LNCAP (cell line): ENCODE measurements at regions not wholly inside any gene's neighbourhood (a gene's known extent, or its start where the extent isn't known, plus 50 kb on each side); places are given as distances from the start of the nearest gene placed in this dataset.

Experiments
- TF ChIP-seq, protein P1 (sequence below): fragments of 450-650 bp; IDR thresholded peaks from 2 replicates; pipeline ENCODE4 v1.5.1; 2017; ENCODE audit warnings: mild to moderate bottlenecking

DNA sequence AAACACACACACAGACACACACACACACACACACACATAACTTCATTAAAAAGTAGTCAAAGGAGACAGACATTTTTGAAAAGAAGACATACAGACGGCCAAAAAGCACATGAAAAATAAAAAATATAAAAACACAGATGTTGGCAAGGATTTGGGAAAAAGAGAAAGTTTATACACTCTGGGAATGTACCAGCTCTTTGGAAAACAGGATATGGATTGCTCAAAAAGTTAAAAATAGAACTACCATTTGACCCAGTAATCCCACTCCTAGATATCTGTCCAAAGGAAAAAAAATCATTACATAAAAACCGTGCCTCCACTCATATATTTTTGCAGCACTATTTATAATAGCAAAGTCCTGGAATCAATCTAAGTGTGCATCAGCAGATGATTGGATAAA, 128.4 kb upstream of the C21orf91 start:
- TF ChIP-seq, protein P1, sequence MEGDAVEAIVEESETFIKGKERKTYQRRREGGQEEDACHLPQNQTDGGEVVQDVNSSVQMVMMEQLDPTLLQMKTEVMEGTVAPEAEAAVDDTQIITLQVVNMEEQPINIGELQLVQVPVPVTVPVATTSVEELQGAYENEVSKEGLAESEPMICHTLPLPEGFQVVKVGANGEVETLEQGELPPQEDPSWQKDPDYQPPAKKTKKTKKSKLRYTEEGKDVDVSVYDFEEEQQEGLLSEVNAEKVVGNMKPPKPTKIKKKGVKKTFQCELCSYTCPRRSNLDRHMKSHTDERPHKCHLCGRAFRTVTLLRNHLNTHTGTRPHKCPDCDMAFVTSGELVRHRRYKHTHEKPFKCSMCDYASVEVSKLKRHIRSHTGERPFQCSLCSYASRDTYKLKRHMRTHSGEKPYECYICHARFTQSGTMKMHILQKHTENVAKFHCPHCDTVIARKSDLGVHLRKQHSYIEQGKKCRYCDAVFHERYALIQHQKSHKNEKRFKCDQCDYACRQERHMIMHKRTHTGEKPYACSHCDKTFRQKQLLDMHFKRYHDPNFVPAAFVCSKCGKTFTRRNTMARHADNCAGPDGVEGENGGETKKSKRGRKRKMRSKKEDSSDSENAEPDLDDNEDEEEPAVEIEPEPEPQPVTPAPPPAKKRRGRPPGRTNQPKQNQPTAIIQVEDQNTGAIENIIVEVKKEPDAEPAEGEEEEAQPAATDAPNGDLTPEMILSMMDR, result no peak

DNA sequence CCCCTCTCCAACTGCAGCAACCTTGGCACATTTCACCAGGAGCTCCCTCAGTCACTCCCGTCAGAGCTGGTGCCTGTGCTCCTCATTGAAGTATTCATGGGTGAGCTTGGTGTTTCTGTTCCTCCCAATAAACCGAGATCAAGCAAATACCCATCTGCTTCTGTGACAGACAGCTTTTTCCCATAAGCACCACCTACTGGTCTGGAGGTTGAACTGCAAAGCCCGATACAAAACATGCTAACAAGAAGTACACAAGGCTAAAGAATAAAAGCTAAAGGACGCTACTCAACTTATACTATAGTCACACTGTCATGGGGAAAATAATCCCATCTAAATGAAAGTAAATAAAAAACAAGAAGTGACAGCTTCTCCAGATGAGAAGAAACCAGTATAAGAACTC, 111.9 kb upstream of the C21orf91 start:
- TF ChIP-seq, protein P1, result peak; percentile 64

DNA sequence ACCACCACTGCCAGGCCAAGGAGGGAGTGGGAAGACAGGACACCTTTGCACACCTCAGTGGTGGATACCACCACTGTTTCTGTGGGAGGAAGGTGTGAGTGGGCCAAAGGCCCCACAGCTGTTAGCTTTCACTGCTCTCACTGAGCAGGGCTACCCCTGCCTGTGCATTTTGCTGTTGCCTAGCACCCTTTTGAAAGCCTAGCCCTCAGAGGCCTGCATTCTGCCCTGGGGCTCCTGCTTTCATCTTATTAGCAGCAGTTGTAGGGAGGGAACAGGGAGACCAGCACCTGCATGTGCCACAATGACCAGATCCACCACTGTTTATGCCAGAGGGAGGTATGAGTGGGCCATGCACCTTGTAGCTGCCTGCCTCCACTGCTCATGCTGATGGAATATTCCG, 110.9 kb upstream of the C21orf91 start:
- TF ChIP-seq, protein P1, result no peak

DNA sequence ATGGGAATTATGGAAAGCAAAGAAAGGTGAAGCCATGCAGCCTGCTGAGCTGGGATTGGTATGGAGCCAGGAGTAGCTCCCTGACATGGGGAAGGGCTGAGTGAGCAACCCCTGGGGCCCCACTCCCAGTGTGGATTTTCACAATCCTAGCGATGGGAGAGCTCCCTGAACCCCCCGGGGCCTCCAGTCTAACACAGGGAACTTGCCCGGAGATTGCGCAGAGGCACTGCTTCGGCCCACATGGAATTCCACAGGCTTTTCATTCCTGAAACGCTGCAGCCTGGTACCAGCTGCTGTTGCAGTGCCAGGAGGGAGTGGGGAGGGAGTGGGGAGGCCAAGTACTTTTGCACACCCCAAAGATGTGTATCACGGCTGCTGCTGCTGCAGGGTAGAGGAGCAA, 110.4 kb upstream of the C21orf91 start:
- TF ChIP-seq, protein P1, result no peak

DNA sequence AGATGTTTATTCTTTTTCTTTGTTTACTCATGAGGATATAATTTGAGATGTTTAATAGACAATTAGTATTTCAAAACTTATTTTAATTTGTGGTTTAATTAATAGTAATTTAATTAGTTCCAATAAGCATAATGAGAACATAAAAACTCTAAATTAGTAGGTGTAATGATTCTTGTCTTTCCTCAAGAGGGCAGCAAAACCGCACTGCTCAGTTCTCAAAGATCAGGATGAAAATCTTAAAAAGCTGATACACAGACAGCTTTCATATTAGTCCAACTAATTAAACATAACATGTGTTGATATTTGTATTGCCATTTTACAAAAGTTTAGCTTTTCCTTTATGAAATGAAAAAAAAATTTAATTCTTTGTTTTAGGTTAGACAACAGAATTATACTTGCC, 106.7 kb upstream of the C21orf91 start:
- TF ChIP-seq, protein P1, result peak; percentile 63

DNA sequence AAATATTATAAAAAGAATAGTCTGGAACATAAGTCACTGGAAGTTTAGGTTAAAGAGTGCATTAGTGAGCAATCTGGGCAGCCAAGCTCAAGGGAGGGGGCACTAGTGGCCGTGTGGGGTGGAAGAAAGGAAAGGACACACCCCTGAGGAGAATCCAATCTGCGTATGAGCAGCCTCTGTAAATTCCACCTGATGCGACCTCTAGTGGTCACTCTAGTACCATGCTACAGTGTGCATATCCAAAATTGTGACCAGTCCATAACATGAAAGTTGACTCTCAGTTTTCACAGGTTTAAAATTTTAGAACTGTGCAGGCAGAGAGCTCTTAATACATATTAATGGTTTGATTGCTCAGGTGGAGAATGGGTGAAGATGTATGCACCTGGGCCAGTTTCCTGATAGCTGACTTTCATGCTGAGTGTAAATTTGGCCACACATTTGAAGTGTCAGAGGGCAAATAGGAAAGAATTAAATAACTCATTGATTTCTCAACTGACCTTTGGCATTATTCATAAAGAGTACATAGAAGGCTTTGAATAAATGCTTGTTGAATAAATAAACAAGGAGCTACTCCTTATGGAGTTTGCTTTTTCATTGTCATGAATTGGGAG, 105.9 kb upstream of the C21orf91 start:
- TF ChIP-seq, protein P1, result peak; percentile 84

DNA sequence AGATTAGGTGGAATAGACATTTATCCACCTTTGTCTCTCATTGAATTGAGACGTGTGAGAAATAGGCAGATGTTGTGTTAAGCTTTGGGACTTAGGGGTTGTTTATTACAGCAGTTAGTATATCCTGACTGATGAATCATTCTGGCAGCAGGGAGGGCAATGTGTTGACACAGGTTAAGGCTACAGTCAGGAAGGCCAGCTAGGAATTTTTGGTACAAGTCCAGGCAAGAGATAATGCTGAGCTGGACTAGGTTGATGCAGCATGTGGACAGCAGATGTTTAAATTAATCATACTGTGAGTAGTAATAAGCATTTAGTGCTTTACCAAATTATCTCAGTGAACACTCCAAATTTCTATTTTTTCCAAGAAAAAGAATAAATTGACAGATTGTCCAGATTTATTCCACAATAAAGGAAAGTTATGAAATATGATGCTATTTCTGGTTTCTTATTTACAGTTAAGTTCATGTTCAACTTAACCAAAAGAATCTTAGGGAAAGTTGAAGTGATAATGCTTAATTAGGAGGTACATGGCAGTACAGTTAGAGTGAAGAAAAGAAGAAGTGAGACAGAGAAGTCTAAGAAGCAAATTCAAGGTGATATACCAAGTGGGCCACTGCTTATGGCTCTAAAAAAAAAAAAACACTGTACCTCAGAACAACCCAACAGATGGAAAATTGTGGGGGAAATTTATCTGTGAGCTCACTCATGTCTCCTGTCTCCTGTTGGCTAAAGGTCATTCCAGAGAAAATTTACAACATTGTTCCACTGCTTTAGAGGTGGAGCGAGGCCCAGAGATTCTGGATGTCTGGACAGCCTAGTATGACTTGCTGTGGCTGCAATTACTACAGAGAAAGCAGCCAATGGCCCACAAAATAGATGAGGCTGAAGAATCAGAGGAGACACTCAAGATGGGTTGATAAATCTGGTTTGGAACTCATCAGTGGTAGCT, 102.7 kb upstream of the C21orf91 start:
- TF ChIP-seq, protein P1, result no peak
